ENCODE measurements at regions not wholly inside any gene's neighbourhood (a gene's known extent, or its start where the extent isn't known, plus 50 kb on each side); places are given as distances from the start of the nearest gene placed in this dataset.

GRCh38 chr2:60223859-60224258 is 329.6 kb downstream of the BCL11A start:
- no peak for DNase-seq (ENCODE audit: low spot score)
- H3K27ac Mint-ChIP-seq (ENCODE audit: unreplicated experiment) = no peak overlapping the region
- H3K4me1 Mint-ChIP-seq (ENCODE audit: unreplicated experiment) = no peaks in the 10 kb centered on the region
- H3K4me3 Mint-ChIP-seq (ENCODE audit: unreplicated experiment) = no peak overlapping the region
- TF ChIP-seq, protein P1, sequence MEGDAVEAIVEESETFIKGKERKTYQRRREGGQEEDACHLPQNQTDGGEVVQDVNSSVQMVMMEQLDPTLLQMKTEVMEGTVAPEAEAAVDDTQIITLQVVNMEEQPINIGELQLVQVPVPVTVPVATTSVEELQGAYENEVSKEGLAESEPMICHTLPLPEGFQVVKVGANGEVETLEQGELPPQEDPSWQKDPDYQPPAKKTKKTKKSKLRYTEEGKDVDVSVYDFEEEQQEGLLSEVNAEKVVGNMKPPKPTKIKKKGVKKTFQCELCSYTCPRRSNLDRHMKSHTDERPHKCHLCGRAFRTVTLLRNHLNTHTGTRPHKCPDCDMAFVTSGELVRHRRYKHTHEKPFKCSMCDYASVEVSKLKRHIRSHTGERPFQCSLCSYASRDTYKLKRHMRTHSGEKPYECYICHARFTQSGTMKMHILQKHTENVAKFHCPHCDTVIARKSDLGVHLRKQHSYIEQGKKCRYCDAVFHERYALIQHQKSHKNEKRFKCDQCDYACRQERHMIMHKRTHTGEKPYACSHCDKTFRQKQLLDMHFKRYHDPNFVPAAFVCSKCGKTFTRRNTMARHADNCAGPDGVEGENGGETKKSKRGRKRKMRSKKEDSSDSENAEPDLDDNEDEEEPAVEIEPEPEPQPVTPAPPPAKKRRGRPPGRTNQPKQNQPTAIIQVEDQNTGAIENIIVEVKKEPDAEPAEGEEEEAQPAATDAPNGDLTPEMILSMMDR (IDR thresholded peaks at IDR 0.05; ENCODE audit: unreplicated experiment) = no peak
- no peaks in the 10 kb centered on the region for H3K9me3 Mint-ChIP-seq (ENCODE audit: unreplicated experiment)
- H3K27me3 Mint-ChIP-seq (ENCODE audit: unreplicated experiment) = peaks cover 8% of the 10 kb centered on the region
- H3K36me3 Mint-ChIP-seq (ENCODE audit: low read depth, unreplicated experiment) = peaks cover 4% of the 10 kb centered on the region

- H3K9me3 Mint-ChIP-seq (ENCODE audit: unreplicated experiment) = no peaks in the 10 kb centered on the region
- no peak overlapping the region for H3K4me3 Mint-ChIP-seq (ENCODE audit: unreplicated experiment)
- H3K4me1 Mint-ChIP-seq (ENCODE audit: unreplicated experiment) = no peaks in the 10 kb centered on the region
- H3K27ac Mint-ChIP-seq (ENCODE audit: unreplicated experiment) = no peak overlapping the region
- H3K36me3 Mint-ChIP-seq (ENCODE audit: low read depth, unreplicated experiment) = no peaks in the 10 kb centered on the region
- TF ChIP-seq, protein P1 (IDR thresholded peaks at IDR 0.05; ENCODE audit: unreplicated experiment) = no peak
- H3K27me3 Mint-ChIP-seq (ENCODE audit: unreplicated experiment) = peaks cover 6% of the 10 kb centered on the region
- no peak for DNase-seq (ENCODE audit: low spot score)
These were observed 332.4 kb downstream of the BCL11A start for GRCh38 chr2:60221098-60221497.

DNA sequence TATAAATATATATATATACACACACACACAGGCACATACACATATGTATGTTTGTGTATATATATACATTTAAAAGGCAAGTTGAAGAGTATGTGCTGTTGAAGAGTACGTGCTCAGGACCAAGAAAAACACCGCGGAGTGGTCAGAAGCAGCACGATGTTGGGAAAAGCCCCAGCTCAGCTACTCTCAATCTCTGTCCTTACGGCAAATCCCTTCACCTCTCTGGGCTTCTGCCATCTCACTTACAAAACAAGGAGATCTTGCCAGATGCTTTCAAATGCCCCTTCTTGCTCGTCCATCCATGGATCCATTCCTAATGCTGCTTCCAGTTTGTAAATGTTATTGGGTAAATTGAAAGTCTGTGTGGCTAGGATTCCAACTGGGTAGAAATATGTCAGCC is 333.9 kb downstream of the BCL11A start:
- H3K27me3 Mint-ChIP-seq (ENCODE audit: unreplicated experiment) = peaks cover 2% of the 10 kb centered on the region
- H3K36me3 Mint-ChIP-seq (ENCODE audit: low read depth, unreplicated experiment) = no peaks in the 10 kb centered on the region
- H3K9me3 Mint-ChIP-seq (ENCODE audit: unreplicated experiment) = no peaks in the 10 kb centered on the region
- no peak for DNase-seq (ENCODE audit: low spot score)
- H3K4me1 Mint-ChIP-seq (ENCODE audit: unreplicated experiment) = peaks cover 6% of the 10 kb centered on the region
- H3K4me3 Mint-ChIP-seq (ENCODE audit: unreplicated experiment) = no peak overlapping the region
- TF ChIP-seq, protein P1 (IDR thresholded peaks at IDR 0.05; ENCODE audit: unreplicated experiment) = no peak
- H3K27ac Mint-ChIP-seq (ENCODE audit: unreplicated experiment) = no peak overlapping the region

DNA sequence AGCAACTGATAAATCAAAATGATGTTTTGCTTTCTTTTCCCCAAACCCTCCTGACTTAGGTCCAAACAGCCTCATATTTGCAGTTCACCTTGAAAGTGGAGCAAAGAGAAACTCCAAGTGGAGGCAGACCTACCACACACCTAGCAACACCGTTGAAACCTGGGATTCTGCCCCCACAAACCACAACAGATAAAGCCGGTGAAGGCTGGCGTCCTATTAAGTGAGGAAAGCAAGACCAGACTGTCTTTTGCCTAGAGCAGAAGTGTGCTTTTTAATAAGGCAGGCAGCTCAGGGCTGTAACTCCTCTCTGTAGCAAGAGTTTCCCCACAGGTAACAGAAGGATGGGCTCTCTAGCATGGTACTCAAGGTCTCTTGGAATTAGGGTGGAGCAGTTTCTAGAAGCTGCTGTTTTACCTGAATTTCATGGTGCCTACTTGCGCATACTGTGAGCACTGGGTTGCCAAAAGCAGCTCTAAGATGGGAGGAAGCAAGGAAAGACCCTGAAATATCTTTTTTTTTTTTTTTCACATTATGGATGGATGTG is 336.9 kb downstream of the BCL11A start:
- H3K36me3 Mint-ChIP-seq (ENCODE audit: low read depth, unreplicated experiment) = no peaks in the 10 kb centered on the region
- no peak overlapping the region for H3K4me3 Mint-ChIP-seq (ENCODE audit: unreplicated experiment)
- DNase-seq (ENCODE audit: low spot score) = no peak
- H3K27ac Mint-ChIP-seq (ENCODE audit: unreplicated experiment) = no peak overlapping the region
- H3K4me1 Mint-ChIP-seq (ENCODE audit: unreplicated experiment) = peaks cover 27% of the 10 kb centered on the region
- TF ChIP-seq, protein P1 (IDR thresholded peaks at IDR 0.05; ENCODE audit: unreplicated experiment) = no peak
- H3K9me3 Mint-ChIP-seq (ENCODE audit: unreplicated experiment) = no peaks in the 10 kb centered on the region
- no peaks in the 10 kb centered on the region for H3K27me3 Mint-ChIP-seq (ENCODE audit: unreplicated experiment)

- no peaks in the 10 kb centered on the region for H3K9me3 Mint-ChIP-seq (ENCODE audit: unreplicated experiment)
- no peaks in the 10 kb centered on the region for H3K36me3 Mint-ChIP-seq (ENCODE audit: low read depth, unreplicated experiment)
- peaks cover 27% of the 10 kb centered on the region for H3K4me1 Mint-ChIP-seq (ENCODE audit: unreplicated experiment)
- H3K27me3 Mint-ChIP-seq (ENCODE audit: unreplicated experiment) = no peaks in the 10 kb centered on the region
- TF ChIP-seq, protein P1 (IDR thresholded peaks at IDR 0.05; ENCODE audit: unreplicated experiment) = no peak
- H3K4me3 Mint-ChIP-seq (ENCODE audit: unreplicated experiment) = no peak overlapping the region
- no peak overlapping the region for H3K27ac Mint-ChIP-seq (ENCODE audit: unreplicated experiment)
- DNase-seq (ENCODE audit: low spot score) = no peak
These were observed 338.0 kb downstream of the BCL11A start for GRCh38 chr2:60215386-60215901.
